ENCODE measurements at regions not wholly inside any gene's neighbourhood (a gene's known extent, or its start where the extent isn't known, plus 50 kb on each side); places are given as distances from the start of the nearest gene placed in this dataset.
"Not testable (repeated sequence)": the region's sequence is repeated elsewhere in the genome, so short reads cannot be mapped to it uniquely, and the experiment has no call there.

- no peak for DNase-seq
These were observed 94.1 kb upstream of the NT5E start for GRCh38 chr6:85355816-85356215.

DNA sequence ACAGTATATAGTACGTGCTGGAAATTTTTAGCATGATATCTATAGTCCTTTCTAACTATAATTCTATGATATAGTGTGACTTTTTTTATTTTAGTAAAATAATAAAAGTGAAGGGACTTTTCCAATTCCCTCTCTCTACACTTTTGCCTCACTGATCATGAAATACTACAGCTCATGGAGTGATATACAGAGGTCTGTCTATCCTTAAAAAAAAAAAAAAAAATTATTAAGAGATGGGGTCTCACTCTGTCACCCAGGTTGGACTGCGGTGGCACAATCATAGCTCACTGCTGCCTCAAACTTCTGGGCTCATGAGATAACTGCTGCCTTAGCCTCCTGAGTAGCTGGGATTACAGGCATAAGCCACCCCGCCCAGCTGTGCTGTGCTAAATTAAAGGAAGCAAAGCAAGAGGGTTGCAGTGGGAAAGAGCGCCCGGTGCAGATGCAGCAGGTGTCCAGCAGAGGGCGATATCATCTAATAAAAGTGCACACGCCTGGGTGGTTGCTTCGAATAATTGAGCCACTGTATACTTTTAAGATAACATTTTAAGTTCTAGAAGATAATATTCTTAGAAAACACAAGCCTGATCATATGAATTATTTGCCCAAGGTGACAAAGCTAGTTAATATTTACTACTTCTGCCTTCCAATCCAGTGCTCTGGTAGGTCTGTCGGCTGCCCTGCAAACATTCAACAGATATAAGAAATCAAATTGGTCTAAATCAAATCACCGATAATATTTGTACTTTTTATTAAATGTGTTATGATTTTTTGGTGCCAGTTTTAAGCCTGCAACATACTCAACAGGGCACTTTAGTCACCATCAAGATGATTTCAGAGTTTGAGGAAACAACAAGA, 94.9 kb upstream of the NT5E start:
- DNase-seq, result peak; percentile 36

DNA sequence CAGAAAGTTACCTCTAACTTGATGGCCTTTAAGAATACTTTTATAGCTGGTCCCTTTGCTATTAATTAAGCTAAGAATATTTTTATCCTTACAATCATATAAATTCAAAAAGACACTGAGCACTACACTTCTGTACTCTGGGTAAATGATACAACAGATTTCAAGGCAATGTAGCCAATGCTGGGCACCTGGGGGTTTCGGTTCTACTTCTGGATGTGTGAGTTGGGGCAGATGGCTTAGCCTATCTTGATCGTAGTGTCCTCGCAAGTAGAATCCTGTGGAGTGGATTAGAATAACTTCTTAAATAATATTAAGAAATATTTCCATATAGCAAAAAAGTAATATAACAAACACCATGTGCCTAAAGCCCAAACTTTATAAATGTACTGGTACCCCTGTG, 96.9 kb upstream of the NT5E start:
- DNase-seq, result no peak

GRCh38 chr6:85348643-85349042, 101.2 kb upstream of the NT5E start:
- DNase-seq, result no peak

DNA sequence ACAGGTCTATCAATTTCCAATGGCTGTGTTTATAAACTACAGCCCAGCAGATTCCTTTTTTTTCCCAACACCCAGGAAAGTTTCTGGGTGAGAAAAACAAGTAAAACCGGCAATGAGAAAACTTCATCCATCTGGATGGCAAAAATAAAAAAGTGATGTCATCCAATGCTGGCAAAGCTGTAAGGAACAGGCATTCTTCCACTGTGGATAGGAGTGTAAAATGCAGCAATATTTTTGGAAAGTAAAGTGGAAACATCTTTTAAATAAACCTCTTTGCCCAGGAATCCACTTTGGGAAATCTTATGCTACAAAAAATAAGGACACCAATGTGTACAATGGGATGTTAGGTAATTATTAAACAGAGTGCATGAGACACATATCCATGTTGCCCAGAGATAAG, 102.1 kb upstream of the NT5E start:
- no peak for DNase-seq

GRCh38 chr6:85346196-85346595, 103.7 kb upstream of the NT5E start:
- no peak for DNase-seq

GRCh38 chr6:85344996-85345395, 104.9 kb upstream of the NT5E start:
- DNase-seq, result no peak

- DNase-seq, result no peak
These were observed 106.5 kb upstream of the NT5E start for GRCh38 chr6:85343428-85343827.

DNA sequence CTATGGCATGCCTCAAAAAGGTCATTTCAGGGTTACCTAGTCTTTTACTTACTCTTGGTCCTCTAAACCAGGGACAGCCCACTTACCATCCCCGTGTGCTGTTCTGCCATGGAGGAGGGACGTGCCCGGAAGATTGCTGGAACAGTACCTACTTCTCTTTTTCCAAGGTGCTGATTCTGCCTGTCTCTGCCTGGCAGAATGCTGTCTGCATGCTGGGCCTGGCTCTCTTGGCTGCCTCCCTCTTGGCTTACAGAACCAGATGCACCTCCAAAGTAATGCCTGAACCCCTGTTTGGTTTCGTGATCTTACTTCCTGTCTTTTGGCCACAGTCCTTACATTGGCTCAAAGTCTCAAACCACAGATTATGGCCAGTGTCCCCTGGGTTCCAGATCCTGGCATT, 120.7 kb upstream of the NT5E start:
- no peak for DNase-seq

DNA sequence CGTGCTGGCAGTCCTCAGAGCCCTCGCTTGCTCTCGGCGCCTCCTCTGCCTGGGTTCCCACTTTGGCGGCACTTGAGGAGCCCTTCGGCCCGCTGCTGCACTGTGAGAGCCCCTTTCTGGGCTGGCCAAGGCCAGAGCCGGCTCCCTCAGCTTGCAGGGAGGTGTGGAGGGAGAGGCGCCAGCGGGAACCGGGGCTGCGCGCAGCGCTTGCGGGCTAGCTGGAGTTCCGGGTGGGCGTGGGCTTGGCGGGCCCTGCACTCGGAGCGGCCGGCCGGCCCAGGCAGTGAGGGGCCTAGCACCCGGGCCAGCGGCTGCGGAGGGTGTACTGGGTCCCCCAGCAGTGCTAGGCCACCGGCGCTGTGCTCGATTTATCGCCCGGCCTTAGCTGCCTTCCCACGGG, 124.1 kb upstream of the NT5E start:
- DNase-seq, result not testable (repeated sequence)

DNA sequence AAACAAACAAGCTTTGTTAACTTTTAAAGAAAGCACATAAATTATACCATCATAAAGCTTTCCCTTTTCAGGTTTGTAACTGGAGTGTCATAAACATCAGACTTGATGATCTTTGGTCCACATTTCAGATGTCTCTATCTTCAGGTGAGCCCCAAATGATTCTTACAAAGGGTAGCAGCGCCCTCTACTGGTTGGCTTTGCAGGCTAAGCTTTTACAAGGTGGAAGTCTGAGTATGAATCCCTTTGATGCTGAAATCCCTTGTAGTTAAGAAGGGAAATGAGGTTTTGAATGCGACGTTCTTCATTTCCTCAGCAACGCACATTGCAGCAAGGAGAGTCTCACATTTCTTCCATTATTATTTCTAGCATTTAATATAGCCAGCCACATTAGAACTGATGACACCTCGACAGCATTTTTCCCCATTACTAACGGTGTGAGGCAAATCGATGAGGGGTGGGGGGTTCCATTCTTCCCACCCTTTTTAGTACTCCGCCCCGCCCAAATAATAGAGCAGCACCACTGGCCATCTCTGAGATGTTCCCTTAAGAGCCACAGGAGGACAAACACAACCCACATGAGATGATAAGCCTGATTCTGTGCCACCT, 126.3 kb upstream of the NT5E start:
- DNase-seq, result peak; percentile 14

- no peak for DNase-seq
These were observed 127.3 kb upstream of the NT5E start for GRCh38 chr6:85322446-85323105.

- DNase-seq, result no peak
These were observed 128.0 kb upstream of the NT5E start for GRCh38 chr6:85321906-85322305.

- no peak for DNase-seq
These were observed 135.3 kb upstream of the NT5E start for GRCh38 chr6:85314586-85314985.

GRCh38 chr6:85300581-85300980, 149.3 kb upstream of the NT5E start:
- DNase-seq, result no peak

GRCh38 chr6:85298553-85298952, 151.3 kb upstream of the NT5E start:
- DNase-seq, result no peak

- DNase-seq, result no peak
These were observed 158.6 kb upstream of the NT5E start for GRCh38 chr6:85291326-85291725.

DNA sequence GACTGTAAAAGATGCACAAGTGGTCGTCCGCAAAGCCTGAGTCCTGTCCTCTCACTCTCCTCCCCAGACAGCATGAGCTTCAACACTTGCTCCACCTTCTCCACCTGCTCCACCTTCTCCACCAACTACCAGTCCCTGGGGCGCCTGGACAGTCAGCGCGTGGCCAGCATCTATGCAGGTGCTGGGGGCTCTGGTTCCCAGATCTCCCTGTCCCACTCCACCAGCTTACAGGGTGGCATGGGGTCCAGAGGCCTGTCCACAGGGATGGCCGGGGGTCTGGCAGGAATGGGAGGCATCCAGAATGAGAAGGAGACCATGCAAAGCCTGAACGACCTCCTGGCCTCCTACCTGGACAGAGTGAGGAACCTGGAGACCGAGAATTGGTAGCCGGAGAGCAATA, 162.2 kb upstream of the NT5E start:
- DNase-seq, result no peak

GRCh38 chr6:85287158-85287557, 162.7 kb upstream of the NT5E start:
- DNase-seq, result no peak

DNA sequence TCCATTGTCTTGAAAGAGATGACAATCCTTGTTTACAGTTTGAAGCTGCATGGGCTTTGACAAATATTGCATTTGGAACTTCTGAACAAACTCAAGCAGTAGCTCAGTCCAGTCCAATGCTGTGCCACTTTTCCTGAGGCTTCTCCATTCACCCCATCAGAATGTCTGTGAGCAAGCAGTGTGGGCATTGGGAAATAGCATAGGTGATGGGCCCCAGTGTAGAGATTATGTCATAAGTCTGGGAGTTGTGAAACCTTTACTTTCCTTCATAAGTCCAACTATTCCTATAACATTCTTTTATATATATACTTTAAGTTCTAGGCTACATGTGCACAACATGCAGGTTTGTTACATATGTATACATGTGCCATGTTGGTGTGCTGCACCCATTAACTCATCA, 163.4 kb upstream of the NT5E start:
- DNase-seq, result not testable (repeated sequence)

DNA sequence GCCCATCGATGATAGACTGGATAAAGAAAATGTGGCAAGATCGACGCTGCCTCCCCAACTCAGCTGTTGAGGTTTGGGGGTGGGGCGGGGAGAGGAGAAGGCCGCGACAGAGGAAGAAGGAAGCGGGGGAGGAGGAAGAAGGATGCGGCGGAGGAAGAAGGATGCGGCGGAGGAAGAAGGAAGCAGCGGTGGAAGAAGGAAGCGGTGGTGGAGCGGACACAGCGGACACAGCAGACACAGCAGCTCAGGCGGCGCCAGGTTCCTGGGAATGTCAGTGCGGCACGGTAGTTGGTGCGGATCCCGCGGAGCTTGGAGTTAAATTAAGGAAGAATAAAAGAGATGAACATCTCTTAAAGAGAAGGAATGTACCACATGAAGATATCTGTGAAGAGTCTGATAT, 163.9 kb upstream of the NT5E start:
- DNase-seq, result no peak

DNA sequence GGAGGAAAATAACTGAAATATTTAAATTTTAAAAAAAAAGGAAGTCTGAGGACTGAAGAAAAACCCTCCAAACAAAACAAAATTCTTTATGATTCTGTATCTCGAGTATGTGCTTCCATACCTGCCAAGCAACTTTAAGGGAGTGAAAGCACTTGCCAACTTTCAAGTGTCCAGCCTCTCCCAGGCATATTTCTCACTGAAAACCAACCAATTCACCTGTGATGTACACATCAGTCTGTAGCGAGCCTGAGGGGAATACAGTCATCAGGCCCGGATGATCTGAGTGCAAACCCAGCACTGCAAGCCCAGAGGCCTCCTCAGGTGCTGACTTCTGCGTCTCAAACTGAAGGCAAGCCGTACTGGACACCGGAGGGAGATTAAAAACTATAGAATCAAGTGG, 164.8 kb upstream of the NT5E start:
- DNase-seq, result no peak

DNA sequence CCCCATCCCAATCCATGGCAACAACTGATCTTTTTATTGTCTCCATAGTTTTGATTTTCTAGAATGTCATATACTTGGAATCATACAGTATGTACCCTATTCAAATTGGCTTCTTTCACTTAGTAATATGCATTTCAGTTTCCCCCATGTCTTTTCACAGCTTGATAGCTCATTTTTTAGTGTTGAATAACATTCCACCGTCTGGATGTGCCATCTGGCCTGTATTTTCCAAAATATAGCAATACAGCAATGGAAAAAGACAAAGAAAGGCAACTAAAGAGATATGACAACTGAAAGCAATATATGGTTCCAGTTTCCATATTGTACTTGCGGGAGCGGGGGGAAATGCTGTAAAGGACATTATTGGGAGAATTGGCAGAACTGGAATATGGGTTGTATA, 166.4 kb upstream of the NT5E start:
- DNase-seq, result no peak

DNA sequence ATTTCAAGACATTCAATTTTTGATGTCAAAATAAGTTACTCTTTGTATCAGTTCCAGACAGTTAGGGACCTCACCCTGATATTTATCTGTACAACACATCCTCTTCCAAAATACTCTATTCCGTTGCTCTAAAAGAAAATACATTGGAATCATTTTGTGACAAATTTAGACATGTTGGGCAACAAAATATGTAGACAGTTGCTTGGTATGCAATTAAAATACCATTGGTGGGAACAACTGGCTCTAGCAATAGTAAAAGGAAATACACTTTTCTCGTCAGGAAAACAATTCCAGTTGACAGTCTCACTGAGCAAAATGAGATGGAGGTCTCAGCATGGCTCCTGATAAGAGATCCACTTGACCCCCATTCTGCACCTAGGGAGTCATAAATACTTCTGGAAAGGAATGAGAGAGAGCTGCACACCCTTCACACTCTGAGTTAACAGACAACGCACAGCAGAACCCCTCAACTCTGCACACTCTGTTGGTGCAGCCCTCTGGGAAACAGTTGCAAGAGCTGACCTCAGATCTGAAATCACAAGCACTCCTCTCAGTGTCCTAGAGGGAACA, 171.3 kb upstream of the NT5E start:
- DNase-seq, result no peak

Data from amniotic stem cell (primary cell).